NCI-H774 (cell line): ENCODE measurements at regions not wholly inside any gene's neighbourhood (a gene's known extent, or its start where the extent isn't known, plus 50 kb on each side); places are given as distances from the start of the nearest gene placed in this dataset.

Experiments used
- DNase-seq: peaks from one replicate; lab custom pipeline; 2025; lab: John Stamatoyannopoulos, UW

GRCh38 chr12:42855362-42855950 is 265.9 kb upstream of the PRICKLE1 start:
- DNase-seq, result no peak

GRCh38 chr12:42854826-42855225 is 265.3 kb upstream of the PRICKLE1 start:
- DNase-seq, result no peak

- no peak for DNase-seq
Observed at GRCh38 chr12:42854208-42854607, 264.7 kb upstream of the PRICKLE1 start.

GRCh38 chr12:42853370-42854140 is 264.0 kb upstream of the PRICKLE1 start:
- no peak for DNase-seq

- no peak for DNase-seq
Observed at GRCh38 chr12:42846782-42847181, 257.2 kb upstream of the PRICKLE1 start.

GRCh38 chr12:42834062-42834461 is 244.5 kb upstream of the PRICKLE1 start:
- DNase-seq, result no peak

- DNase-seq, result no peak
Observed at GRCh38 chr12:42828836-42829235, 239.3 kb upstream of the PRICKLE1 start.

GRCh38 chr12:42824327-42824726 is 234.8 kb upstream of the PRICKLE1 start:
- no peak for DNase-seq

- no peak for DNase-seq
Observed at GRCh38 chr12:42823679-42824078, 234.1 kb upstream of the PRICKLE1 start.

GRCh38 chr12:42819846-42820245 is 230.3 kb upstream of the PRICKLE1 start:
- DNase-seq, result no peak

GRCh38 chr12:42815068-42815467 is 225.5 kb upstream of the PRICKLE1 start:
- DNase-seq, result no peak

- no peak for DNase-seq
Observed at GRCh38 chr12:42812871-42813270, 223.3 kb upstream of the PRICKLE1 start.

GRCh38 chr12:42812086-42812485 is 222.5 kb upstream of the PRICKLE1 start:
- DNase-seq, result no peak

- DNase-seq, result no peak
Observed at GRCh38 chr12:42810006-42810405, 220.5 kb upstream of the PRICKLE1 start.

GRCh38 chr12:42809226-42809625 is 219.7 kb upstream of the PRICKLE1 start:
- no peak for DNase-seq

GRCh38 chr12:42807766-42808165 is 218.2 kb upstream of the PRICKLE1 start:
- DNase-seq, result no peak

- no peak for DNase-seq
Observed at GRCh38 chr12:42807251-42807650, 217.7 kb upstream of the PRICKLE1 start.

- no peak for DNase-seq
Observed at GRCh38 chr12:42804928-42805327, 215.4 kb upstream of the PRICKLE1 start.

GRCh38 chr12:42802785-42803189 is 213.2 kb upstream of the PRICKLE1 start:
- DNase-seq, result no peak

GRCh38 chr12:42801271-42801670 is 211.7 kb upstream of the PRICKLE1 start:
- no peak for DNase-seq

- no peak for DNase-seq
Observed at GRCh38 chr12:42799966-42800365, 210.4 kb upstream of the PRICKLE1 start.

GRCh38 chr12:42798811-42799438 is 209.4 kb upstream of the PRICKLE1 start:
- no peak for DNase-seq

- no peak for DNase-seq
Observed at GRCh38 chr12:42794806-42795205, 205.3 kb upstream of the PRICKLE1 start.
